ENCODE measurements at regions not wholly inside any gene's neighbourhood (a gene's known extent, or its start where the extent isn't known, plus 50 kb on each side); places are given as distances from the start of the nearest gene placed in this dataset.

GRCh38 chr4:31058656-31059055 lies 338.5 kb downstream of the PCDH7 start:
- DNase-seq, result no peak
- no CpG with 5 or more reads among the region's 2 CpGs for WGBS (ENCODE audit: insufficient coverage)
- Histone ChIP-seq H2AFZ (ENCODE audit: insufficient read depth, low read depth, low read length, poor library complexity, severe bottlenecking) (no peak overlapping the region), H3K4me3 (replicated peaks in 1 of 3; ENCODE audit: low read depth in 2 of 3, low read length in 3 of 3) (no peak overlapping the region), H3K79me2 (ENCODE audit: insufficient read depth, low read length) (no peaks in the 10 kb centered on the region), H4K20me1 (ENCODE audit: insufficient read depth, low read length) (no peaks in the 10 kb centered on the region), H3K9ac (ENCODE audit: insufficient read depth, low read length, poor library complexity, severe bottlenecking) (no peak overlapping the region), H3K36me3 (replicated peaks in 1 of 2; ENCODE audit: control insufficient read depth in 1 of 2, insufficient read depth in 2 of 2, low read length in 2 of 2) (no peaks in the 10 kb centered on the region), H3K4me1 (ENCODE audit: control insufficient read depth in 1 of 2, insufficient read depth in 2 of 2, low read length in 2 of 2) (no peaks in the 10 kb centered on the region), H3K4me2 (replicated peaks; ENCODE audit: extremely low read depth, low read length, poor library complexity, severe bottlenecking) (no peak overlapping the region), H3K27ac (ENCODE audit: low read depth in 1 of 2, low read length in 2 of 2) (no peak overlapping the region), H3K9me3 (replicated peaks in 1 of 2; ENCODE audit: control insufficient read depth in 1 of 2, insufficient read depth in 1 of 2, low read length in 2 of 2) (no peaks in the 10 kb centered on the region), H3K27me3 (ENCODE audit: control insufficient read depth in 2 of 2, insufficient read depth in 2 of 2, low read length in 2 of 2) (no peaks in the 10 kb centered on the region)
- Mint-ChIP-seq H3K4me1 (no peaks in the 10 kb centered on the region), H3K27ac (no peak overlapping the region), H3K4me3 (no peak overlapping the region), H3K9me3 (peaks cover 0 to 2% (median 0%) of the 10 kb centered on the region in 7 donors), H3K36me3 (no peaks in the 10 kb centered on the region), H3K27me3 (ENCODE audit: low read depth in 3 of 3) (peaks cover 0 to 1% (median 0%) of the 10 kb centered on the region in 3 donors)
- intact Hi-C loops (cut with micrococcal nuclease), result no loop called here
- TF ChIP-seq, protein P1, sequence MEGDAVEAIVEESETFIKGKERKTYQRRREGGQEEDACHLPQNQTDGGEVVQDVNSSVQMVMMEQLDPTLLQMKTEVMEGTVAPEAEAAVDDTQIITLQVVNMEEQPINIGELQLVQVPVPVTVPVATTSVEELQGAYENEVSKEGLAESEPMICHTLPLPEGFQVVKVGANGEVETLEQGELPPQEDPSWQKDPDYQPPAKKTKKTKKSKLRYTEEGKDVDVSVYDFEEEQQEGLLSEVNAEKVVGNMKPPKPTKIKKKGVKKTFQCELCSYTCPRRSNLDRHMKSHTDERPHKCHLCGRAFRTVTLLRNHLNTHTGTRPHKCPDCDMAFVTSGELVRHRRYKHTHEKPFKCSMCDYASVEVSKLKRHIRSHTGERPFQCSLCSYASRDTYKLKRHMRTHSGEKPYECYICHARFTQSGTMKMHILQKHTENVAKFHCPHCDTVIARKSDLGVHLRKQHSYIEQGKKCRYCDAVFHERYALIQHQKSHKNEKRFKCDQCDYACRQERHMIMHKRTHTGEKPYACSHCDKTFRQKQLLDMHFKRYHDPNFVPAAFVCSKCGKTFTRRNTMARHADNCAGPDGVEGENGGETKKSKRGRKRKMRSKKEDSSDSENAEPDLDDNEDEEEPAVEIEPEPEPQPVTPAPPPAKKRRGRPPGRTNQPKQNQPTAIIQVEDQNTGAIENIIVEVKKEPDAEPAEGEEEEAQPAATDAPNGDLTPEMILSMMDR (IDR thresholded peaks at IDR 0.05), result no peak

- intact Hi-C loops (cut with micrococcal nuclease), result no loop called here
- Histone ChIP-seq H3K9me3 (replicated peaks in 1 of 2; ENCODE audit: control insufficient read depth in 1 of 2, insufficient read depth in 1 of 2, low read length in 2 of 2) (no peaks in the 10 kb centered on the region), H3K27me3 (ENCODE audit: control insufficient read depth in 2 of 2, insufficient read depth in 2 of 2, low read length in 2 of 2) (no peaks in the 10 kb centered on the region), H3K79me2 (ENCODE audit: insufficient read depth, low read length) (no peaks in the 10 kb centered on the region), H3K4me1 (ENCODE audit: control insufficient read depth in 1 of 2, insufficient read depth in 2 of 2, low read length in 2 of 2) (no peaks in the 10 kb centered on the region), H3K9ac (ENCODE audit: insufficient read depth, low read length, poor library complexity, severe bottlenecking) (no peak overlapping the region), H3K27ac (ENCODE audit: low read depth in 1 of 2, low read length in 2 of 2) (no peak overlapping the region), H3K36me3 (replicated peaks in 1 of 2; ENCODE audit: control insufficient read depth in 1 of 2, insufficient read depth in 2 of 2, low read length in 2 of 2) (no peaks in the 10 kb centered on the region), H4K20me1 (ENCODE audit: insufficient read depth, low read length) (no peaks in the 10 kb centered on the region), H3K4me3 (replicated peaks in 1 of 3; ENCODE audit: low read depth in 2 of 3, low read length in 3 of 3) (no peak overlapping the region), H3K4me2 (replicated peaks; ENCODE audit: extremely low read depth, low read length, poor library complexity, severe bottlenecking) (no peak overlapping the region), H2AFZ (ENCODE audit: insufficient read depth, low read depth, low read length, poor library complexity, severe bottlenecking) (no peak overlapping the region)
- TF ChIP-seq, protein P1 (IDR thresholded peaks at IDR 0.05), result no peak
- H3K4me1 Mint-ChIP-seq, result no peaks in the 10 kb centered on the region
- WGBS (ENCODE audit: insufficient coverage), result no CpG with 5 or more reads among the region's 2 CpGs
- DNase-seq, result no peak
- no peaks in the 10 kb centered on the region for H3K36me3 Mint-ChIP-seq
- H3K27ac Mint-ChIP-seq, result no peak overlapping the region
- H3K9me3 Mint-ChIP-seq, result peaks cover 0 to 2% (median 0%) of the 10 kb centered on the region in 7 donors
- H3K27me3 Mint-ChIP-seq (ENCODE audit: low read depth in 3 of 3), result peaks cover 0 to 1% (median 0%) of the 10 kb centered on the region in 3 donors
- H3K4me3 Mint-ChIP-seq, result no peak overlapping the region
Measured at GRCh38 chr4:31059753-31060522, 339.8 kb downstream of the PCDH7 start.
